NCI-H146 treated with DMSO at 0.1 percent for 48 hours (cell line): ENCODE measurements at regions not wholly inside any gene's neighbourhood (a gene's known extent, or its start where the extent isn't known, plus 50 kb on each side); places are given as distances from the start of the nearest gene placed in this dataset.
"Not testable (repeated sequence)": the region's sequence is repeated elsewhere in the genome, so short reads cannot be mapped to it uniquely, and the experiment has no call there.

Experiments
- DNase-seq: peaks from one replicate; lab custom pipeline; 2025; ENCODE audit not compliant: unreplicated experiment; lab: John Stamatoyannopoulos, UW

GRCh38 chr13:97719736-97720135 lies 233.7 kb upstream of the IPO5 start:
- DNase-seq: no peak

DNA sequence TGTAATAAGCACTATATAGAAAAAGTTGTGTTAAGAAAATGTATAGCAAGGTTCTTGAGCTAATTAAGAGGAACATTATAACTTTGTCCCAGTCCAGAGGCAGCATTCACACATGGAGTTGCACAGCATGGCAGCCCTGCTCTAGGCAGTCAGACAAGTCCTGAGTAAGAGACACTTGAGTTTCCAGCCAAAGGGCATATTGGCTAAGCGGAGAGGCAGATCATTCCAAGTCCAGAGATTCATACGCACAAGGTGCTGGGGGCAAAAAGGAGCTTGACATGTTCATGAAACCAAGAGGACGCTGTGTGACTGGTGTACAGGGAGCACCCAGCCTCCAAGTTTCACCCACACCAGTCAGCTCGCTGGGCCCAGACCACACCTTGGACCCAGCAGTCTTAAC lies 232.6 kb upstream of the IPO5 start:
- no peak for DNase-seq

GRCh38 chr13:97723655-97724054 lies 229.8 kb upstream of the IPO5 start:
- DNase-seq: no peak

GRCh38 chr13:97724450-97724849 lies 229.0 kb upstream of the IPO5 start:
- no peak for DNase-seq

- DNase-seq: no peak
These were observed 226.7 kb upstream of the IPO5 start for GRCh38 chr13:97726664-97727280.

DNA sequence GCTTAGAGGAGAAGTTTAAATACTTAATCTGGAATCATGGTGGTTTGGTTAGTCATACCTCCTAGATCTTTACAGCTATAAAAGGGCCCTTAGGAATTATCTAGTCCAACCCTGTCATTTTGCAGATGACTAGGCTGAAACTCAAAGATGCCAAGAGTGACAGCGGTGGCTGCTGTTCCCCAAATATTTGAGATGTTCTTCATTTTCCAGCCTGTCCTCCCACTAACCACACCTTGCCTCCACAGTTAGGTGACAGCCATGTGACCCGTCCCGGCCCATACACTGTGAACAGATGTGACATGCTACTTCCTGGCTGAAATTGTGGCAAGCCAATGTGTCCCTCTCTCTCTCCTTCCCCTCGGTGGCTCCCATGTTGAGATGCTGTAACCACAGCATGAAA lies 225.5 kb upstream of the IPO5 start:
- DNase-seq: no peak

DNA sequence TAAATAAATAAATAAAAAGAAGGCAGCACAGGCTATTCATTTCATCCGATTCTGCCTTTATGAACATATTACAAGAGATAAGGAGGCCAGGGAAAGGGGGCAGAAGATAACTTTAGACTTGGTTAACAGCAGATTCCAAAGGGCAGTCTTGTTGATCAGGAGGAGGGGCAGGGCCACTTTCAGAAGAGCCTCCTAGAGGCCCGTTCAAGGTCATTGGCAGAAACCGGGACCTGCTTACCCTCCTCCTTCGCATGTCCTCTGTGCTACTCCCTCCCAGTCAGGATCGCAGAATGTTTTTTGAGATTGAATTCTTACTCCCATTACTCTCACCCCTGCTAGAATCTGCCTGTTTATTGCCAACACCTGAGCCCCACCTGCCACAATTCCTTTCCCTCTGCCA lies 217.0 kb upstream of the IPO5 start:
- DNase-seq: no peak

GRCh38 chr13:97742084-97742483 lies 211.4 kb upstream of the IPO5 start:
- DNase-seq: no peak

GRCh38 chr13:97743938-97744337 lies 209.5 kb upstream of the IPO5 start:
- DNase-seq: no peak

DNA sequence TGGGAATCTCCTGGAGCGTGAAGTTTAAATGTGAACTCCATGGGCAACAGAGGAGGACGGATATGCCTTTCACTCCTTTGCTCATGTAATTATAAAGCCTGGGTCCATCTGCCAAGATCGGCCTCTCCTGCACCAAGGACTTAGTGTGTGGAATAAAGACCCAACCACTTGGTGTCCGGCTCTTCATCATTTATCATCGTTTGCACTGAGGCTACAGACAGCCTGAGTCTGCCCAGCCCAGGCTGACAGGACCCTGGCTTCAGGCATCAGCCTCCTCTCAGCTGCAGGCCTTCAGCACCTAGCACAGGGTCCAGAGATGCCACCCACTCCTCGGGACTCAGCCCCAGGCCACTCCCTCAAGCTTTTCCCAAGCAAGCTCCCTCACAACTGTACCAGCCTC lies 206.8 kb upstream of the IPO5 start:
- DNase-seq: no peak

DNA sequence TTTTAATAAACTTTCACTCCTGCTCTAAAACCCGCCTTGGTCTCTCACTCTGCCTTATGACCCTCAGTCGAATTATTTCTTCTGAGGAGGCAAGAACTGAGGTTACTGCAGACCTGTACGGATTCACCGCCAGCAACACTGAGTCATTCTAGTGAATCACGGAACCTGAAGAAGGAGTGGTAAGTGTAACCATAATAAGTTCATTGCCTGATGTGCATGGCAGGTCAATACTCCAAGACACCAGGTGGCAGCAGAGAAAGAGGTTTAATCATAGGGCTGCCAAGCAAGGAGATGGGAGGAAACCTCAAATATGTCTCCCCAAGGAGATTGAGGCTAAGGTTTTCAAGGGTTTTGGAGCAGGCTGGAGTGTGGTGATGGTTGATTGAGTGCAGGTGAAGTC lies 204.3 kb upstream of the IPO5 start:
- DNase-seq: no peak

DNA sequence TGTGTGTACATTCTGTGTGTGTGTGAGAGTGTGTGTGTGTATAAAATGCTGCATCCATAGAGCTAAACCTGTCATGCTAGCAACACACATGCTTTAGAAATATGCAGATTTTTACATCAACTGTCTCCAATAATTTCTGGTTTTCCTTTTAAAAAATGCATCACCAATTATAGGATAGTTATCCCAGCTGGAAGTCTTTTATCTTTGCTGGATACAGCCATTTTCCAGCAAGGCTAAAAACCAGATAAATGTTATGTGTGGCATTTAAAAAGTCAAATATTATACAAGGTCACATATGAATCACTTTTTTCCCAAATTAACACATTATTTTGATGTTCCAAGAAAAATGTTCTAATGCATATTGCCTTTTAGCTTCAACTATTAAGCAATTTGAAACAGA lies 202.0 kb upstream of the IPO5 start:
- no peak for DNase-seq

- DNase-seq: no peak
These were observed 200.4 kb upstream of the IPO5 start for GRCh38 chr13:97752961-97753668.

DNA sequence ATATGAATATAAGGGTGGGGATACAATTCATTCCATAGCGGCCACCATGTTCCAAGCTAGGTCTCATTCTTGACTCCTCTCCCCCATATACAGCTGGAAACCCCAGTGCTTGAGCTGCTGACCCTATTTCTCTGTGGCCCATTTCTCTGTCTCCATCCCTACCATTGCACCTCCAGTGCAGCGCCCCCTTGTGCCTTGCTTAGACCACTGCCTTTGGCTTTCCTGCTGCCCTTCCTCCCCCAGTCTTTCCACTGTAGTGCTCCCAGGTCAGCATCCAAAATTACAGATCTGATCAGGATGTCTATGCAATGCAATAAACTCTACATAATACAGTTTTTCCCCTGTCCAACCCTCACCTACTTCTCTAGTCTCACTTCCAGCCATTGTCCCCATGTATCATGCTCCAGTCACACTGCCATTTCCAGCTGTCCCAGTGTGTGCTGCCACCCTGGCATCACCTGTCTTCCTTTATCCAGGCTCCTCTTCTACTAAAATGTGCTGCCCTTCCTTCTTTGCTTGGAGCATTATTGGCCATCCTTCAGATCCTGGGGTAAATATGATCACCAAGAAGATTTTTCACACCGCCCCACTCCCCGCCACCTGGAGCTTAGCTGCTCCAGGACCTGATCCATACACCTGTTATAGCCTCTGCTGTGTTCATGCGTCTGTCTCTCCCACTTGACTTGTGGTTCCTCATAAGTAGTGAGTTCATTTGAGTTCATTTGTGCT lies 199.4 kb upstream of the IPO5 start:
- DNase-seq: no peak

- no peak for DNase-seq
These were observed 195.7 kb upstream of the IPO5 start for GRCh38 chr13:97757807-97758206.

- DNase-seq: no peak
These were observed 195.2 kb upstream of the IPO5 start for GRCh38 chr13:97758317-97758716.

- no peak for DNase-seq
These were observed 191.5 kb upstream of the IPO5 start for GRCh38 chr13:97761796-97762540.

- DNase-seq: no peak
These were observed 186.7 kb upstream of the IPO5 start for GRCh38 chr13:97766749-97767148.

DNA sequence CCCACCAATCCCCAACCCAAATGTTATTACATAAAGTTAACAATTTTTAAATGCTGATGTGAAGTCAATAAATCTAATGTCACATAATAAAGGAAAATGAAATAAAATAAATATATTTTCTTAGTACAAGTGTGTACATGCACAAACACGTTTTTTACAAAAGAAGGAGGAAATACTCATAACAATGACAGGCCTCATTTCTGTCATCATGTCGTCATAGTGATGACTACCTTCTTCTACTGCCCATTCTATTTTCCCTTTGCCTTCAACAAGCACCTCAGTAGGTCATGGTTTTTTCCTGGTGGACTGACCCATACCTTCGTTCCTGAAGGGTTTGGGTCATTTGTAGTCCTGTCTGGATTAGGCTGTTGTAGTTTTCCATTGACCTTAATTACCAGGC lies 185.3 kb upstream of the IPO5 start:
- DNase-seq: no peak

DNA sequence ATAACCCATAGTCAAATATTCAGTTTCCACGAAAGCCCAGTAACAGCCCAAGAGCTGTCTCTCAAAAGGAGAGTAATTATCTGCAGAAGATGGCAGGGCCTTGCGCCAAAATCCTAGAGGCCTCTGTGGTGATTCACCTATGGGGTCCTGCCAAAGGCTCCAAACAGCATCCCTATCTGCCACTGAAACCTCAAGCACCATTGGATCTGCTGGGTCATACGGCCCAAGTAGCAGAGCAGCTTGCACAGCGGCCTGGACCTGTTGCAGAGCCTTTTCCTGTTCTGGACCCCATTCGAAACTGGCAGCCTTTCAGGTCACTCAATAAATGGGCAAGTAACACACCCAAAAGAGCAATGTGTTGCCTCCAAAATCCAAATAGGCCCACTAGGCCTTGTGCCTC lies 183.2 kb upstream of the IPO5 start:
- not testable (repeated sequence) for DNase-seq

- not testable (repeated sequence) for DNase-seq
These were observed 181.0 kb upstream of the IPO5 start for GRCh38 chr13:97772466-97772865.
